ENCODE measurements at regions not wholly inside any gene's neighbourhood (a gene's known extent, or its start where the extent isn't known, plus 50 kb on each side); places are given as distances from the start of the nearest gene placed in this dataset.
"Not testable (repeated sequence)": the region's sequence is repeated elsewhere in the genome, so short reads cannot be mapped to it uniquely, and the experiment has no call there.

DNA sequence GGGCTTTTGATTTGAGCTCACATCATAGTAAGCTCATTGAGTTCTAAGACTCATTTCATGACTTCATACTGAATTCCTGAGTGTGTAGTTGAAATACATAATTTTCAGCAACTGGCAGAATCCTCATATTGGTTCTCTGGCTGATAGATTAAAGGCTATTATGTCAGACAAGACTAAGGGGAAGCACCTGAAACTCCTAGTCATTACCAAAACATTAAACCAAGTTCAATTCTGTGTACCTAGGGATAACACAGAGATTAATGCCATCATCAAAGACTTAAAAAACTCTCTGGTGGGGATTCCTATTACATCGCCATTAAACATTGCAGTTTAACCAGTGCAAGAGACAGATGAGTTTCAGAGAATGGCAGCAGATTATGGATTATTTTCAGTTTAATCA, 339.1 kb downstream of the PTPRC start:
- no peak for DNase-seq (ENCODE audit: low spot score)

DNA sequence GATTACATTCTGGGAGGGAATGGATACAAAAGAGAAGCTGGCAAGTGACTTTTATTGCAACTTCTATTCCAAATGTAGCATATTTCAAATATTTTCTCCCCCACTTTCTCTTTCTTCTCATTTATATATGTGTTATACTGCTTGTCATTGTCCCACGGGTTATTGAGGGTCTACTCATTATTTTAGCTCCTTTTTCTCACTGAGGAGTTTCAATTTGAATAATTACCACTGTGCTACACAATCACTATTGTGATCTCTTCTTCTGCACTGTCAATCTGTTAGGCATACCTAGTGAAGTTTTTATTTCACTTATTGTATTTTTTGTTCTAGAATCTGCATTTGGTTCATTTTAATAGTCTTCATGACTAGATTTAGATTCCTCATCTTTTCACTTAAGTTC, 339.7 kb downstream of the PTPRC start:
- DNase-seq (ENCODE audit: low spot score) = no peak

GRCh38 chr1:198986036-198986435, 347.2 kb downstream of the PTPRC start:
- DNase-seq (ENCODE audit: low spot score) = no peak

- no peak for DNase-seq (ENCODE audit: low spot score)
Observed at GRCh38 chr1:198986442-198986841, 347.6 kb downstream of the PTPRC start.

DNA sequence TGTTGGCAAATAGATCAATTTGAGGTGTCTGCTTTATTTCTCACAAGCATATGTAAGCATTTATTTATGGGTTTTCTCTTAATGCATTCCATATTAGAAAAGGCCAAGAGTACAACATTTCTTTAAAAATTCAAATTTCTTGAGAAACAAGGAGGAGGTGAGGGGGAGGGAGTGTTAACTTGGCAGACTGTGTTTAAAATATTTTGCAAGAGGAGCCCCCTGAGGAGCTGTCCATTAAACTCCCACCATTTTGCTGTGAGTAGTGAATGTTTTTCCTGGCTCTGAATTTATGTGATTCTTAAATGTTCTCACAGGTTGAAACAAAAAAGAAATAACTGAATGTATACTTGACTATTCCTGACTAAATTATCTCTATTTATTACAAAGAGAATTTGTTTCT, 363.8 kb downstream of the PTPRC start:
- no peak for DNase-seq (ENCODE audit: low spot score)

GRCh38 chr1:199007423-199007822, 368.6 kb downstream of the PTPRC start:
- no peak for DNase-seq (ENCODE audit: low spot score)

GRCh38 chr1:199009447-199009846, 370.6 kb downstream of the PTPRC start:
- peak; percentile 66 for DNase-seq (ENCODE audit: low spot score)

GRCh38 chr1:199010492-199010891, 371.7 kb downstream of the PTPRC start:
- DNase-seq (ENCODE audit: low spot score) = no peak

- peak; percentile 20 for DNase-seq (ENCODE audit: low spot score)
Observed at GRCh38 chr1:199010933-199011332, 372.1 kb downstream of the PTPRC start.

- no peak for DNase-seq (ENCODE audit: low spot score)
Observed at GRCh38 chr1:199015799-199016198, 377.0 kb downstream of the PTPRC start.

GRCh38 chr1:199018471-199019135, 379.8 kb downstream of the PTPRC start:
- no peak for DNase-seq (ENCODE audit: low spot score)

GRCh38 chr1:199020051-199020450, 381.2 kb downstream of the PTPRC start:
- no peak for DNase-seq (ENCODE audit: low spot score)

DNA sequence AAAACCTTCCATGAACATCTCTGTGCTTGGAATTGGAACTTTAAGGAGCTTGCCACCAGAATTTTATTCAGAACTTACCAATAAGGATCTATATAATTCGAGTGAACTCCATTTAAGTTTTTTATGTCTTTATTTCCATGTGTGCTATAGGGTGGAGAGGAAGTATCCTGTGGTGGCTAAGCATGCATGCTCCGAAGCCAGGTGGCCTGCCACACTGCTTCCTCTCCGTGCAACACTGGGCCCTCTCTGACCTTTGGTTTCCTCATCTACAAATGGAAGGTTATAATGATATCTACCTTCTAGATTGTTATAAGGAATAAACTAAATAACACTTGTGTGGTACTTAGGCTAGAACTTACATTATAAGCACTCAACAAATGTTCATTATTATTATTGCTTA, 382.1 kb downstream of the PTPRC start:
- no peak for DNase-seq (ENCODE audit: low spot score)

DNA sequence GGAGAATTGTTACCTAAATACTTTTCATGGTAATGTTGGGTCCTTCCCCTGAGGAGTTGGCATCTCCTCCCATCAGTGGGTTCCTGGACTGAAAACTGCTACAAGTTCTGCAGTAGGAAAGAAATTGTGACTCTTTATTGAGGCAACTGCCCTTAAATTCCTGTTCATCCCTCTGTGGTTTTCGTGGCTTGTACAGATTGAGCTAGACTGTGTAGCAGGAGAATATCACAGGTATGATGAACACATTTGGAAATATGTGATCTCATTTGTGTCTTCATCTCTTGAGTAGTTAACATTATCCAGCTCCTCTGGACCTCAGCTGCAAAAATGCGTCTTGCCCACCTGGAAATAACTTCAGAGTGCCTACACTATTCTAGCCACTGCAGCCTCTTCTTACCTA, 390.6 kb downstream of the PTPRC start:
- no peak for DNase-seq (ENCODE audit: low spot score)

- no peak for DNase-seq (ENCODE audit: low spot score)
Observed at GRCh38 chr1:199029855-199030254, 391.0 kb downstream of the PTPRC start.

DNA sequence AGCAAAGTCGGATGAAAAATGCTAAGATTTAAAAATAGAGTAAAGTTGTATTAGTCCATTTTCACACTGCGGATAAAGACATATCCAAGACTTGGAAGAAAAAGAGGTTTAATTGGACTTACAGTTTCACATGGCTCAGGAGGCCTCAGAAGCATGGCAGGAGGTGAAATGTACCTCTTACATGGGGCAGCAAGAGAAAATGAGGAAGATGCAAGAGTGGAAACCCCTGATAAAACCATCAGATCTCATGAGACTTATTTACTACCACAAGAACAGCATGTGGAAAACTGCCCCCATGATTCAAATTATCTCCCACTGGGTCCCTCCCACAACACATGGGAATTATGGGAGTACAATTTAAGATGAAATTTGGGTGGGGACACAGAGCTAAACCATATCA, 391.7 kb downstream of the PTPRC start:
- not testable (repeated sequence) for DNase-seq (ENCODE audit: low spot score)

DNA sequence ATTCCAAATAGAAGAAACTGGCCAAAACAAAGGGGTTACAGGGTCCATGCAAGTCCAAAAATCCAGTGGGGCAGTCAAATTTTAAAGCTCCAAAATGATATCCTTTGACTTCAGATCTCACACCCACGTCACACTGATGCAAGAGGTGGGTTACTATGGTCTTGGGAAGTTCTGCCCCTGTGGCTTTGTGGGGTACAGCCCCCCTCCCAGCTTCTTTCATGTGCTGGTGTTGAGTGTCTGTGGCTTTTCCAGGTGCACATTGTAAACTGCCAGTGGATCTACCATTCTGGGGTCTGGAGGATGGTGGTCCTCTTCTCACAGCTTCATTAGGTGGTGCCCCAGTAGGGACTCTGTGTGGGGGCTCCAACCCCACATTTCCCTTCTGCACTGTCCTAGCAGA, 392.3 kb downstream of the PTPRC start:
- not testable (repeated sequence) for DNase-seq (ENCODE audit: low spot score)

GRCh38 chr1:199032479-199032878, 393.6 kb downstream of the PTPRC start:
- DNase-seq (ENCODE audit: low spot score) = not testable (repeated sequence)

DNA sequence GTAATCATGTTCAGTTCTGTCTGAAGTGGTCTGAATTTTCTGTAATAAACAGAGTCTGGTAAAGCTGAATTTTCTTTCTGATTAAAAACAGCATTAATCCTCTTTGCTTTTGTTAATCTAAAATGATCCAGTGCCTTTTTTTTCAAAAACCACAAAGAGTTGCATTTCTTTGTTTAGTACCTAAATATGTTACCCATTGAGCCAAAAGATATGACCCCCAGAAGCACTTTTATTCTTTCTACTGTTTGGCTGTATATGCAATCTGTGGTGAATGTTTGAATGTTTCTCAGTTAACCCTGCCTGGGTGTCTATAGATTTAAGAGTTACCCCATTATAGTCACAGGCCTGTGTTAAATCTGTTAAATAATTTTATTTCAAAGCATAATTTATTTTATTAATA, 394.8 kb downstream of the PTPRC start:
- DNase-seq (ENCODE audit: low spot score) = no peak

DNA sequence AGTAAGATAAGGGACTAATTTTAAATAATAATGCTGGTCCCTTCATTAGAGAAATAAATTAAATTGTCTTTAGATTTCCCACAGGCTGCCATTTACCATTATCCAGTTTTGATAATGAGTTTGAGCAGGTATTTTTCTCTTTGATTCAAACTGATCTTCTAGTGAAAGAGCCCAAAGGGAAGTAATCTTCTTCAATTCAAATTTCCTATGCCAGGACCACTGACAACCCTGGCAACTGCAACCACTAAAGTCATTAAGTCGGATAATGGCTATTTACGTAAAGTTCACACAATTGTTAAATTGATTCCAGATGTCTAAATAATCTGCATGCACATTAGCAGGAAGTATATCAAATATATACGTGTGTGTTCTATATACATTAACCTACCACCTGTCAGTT, 399.3 kb downstream of the PTPRC start:
- DNase-seq (ENCODE audit: low spot score) = no peak

- DNase-seq (ENCODE audit: low spot score) = no peak
Observed at GRCh38 chr1:199040076-199040905, 401.5 kb downstream of the PTPRC start.

GRCh38 chr1:199041173-199041914, 402.5 kb downstream of the PTPRC start:
- no peak for DNase-seq (ENCODE audit: low spot score)

GRCh38 chr1:199042193-199042592, 403.4 kb downstream of the PTPRC start:
- no peak for DNase-seq (ENCODE audit: low spot score)
